ENCODE measurements at regions not wholly inside any gene's neighbourhood (a gene's known extent, or its start where the extent isn't known, plus 50 kb on each side); places are given as distances from the start of the nearest gene placed in this dataset.

DNA sequence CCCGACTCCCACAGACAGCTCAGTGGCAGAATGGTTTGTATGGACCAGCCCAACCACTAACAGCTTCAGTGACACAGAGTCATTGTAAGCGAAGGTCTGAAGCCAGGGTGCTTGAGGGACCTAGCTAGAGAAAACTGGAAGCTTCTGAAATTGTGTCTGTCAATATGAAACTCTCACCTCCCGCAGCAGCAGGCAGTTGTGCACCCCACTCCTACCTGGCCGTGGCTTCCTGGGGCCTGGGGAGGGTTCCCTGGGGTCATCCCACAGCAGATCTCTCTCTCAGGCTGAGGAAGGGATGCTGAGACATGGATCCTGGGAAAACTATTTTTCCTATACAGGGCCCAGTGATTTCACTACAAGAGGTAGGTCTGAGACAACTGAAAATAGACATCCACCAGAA, 229.5 kb downstream of the TFCP2L1 start:
- TF ChIP-seq CTCF (IDR thresholded peaks at IDR 0.05; ENCODE audit: borderline replicate concordance): no peak
- Histone ChIP-seq H3K27ac (replicated peaks) (no peak overlapping the region), H3K9me3 (replicated peaks) (peaks cover 2% of the 10 kb centered on the region), H3K4me1 (no peaks in the 10 kb centered on the region), H3K4me3 (no peak overlapping the region), H3K27me3 (ENCODE audit: low read depth) (peaks cover 7% of the 10 kb centered on the region), H3K36me3 (no peaks in the 10 kb centered on the region)
- intact Hi-C loops (cut with micrococcal nuclease): no loop called here
- DNase-seq: no peak

GRCh38 chr2:121058852-121059558, 226.0 kb downstream of the TFCP2L1 start:
- H3K27me3 ChIP-seq (ENCODE audit: low read depth): peaks cover 26% of the 10 kb centered on the region
- TF ChIP-seq CTCF (IDR thresholded peaks at IDR 0.05; ENCODE audit: borderline replicate concordance): no peak
- H3K27ac ChIP-seq (replicated peaks): no peak overlapping the region
- no peak overlapping the region for H3K4me3 ChIP-seq
- intact Hi-C loops (cut with micrococcal nuclease): no loop called here
- no peaks in the 10 kb centered on the region for H3K4me1 ChIP-seq
- no peak for DNase-seq
- H3K36me3 ChIP-seq: no peaks in the 10 kb centered on the region
- H3K9me3 ChIP-seq (replicated peaks): no peaks in the 10 kb centered on the region

DNA sequence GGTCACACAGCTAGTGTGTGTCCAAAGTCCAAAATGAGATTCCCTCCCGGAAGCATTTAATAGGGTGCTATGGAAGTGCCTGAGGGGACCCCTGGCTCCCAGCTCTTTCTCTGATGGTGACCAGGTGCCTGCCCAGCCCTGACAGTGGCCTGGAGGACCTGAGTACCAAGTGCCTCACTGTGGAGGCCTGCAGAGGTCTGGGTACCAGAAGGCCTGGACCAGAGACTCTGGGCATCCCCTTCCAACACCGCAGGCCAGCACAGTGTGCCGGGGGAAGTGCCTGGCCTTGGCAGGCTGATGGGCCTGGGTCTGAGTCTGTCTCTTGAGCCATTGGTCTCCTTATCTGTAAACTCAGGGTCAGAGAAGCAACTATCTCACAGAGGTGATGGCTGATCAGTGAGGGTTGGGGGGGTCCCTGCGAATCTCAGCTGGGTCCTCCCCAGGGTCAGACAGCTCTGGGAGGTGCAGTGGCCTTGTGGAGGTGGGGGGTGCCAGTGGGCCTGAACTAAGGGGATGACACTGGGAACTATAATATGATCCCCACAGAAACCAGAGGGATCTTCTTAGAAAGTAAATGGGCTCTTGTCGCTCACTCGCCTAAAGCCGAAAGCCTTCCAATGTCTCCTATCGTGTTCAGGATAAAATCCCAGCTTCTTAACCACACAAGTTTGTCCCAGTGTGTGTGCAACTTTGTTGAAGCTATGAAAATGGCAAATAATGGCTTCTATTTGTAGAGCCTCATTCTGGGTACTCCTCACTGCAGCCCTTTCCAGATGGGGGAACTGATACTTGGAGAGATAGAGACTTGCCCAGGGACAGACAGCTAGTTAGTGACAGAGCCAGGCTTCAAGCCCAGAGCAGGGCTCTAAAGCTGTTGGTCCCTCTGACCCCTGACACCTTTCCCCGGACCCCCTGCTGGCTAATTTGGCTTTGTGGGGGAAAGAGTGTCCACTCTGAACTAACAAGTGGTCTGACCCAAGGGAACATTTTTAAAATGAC, 225.1 kb downstream of the TFCP2L1 start:
- intact Hi-C loops (cut with micrococcal nuclease): no loop called here
- no peak for TF ChIP-seq CTCF (IDR thresholded peaks at IDR 0.05; ENCODE audit: borderline replicate concordance)

GRCh38 chr2:121061633-121062032, 223.4 kb downstream of the TFCP2L1 start:
- Histone ChIP-seq H3K27me3 (ENCODE audit: low read depth) (peaks cover 48% of the 10 kb centered on the region), H3K27ac (replicated peaks) (no peak overlapping the region), H3K36me3 (no peaks in the 10 kb centered on the region), H3K9me3 (replicated peaks) (no peaks in the 10 kb centered on the region), H3K4me3 (no peak overlapping the region), H3K4me1 (no peaks in the 10 kb centered on the region)
- no peak for TF ChIP-seq CTCF (IDR thresholded peaks at IDR 0.05; ENCODE audit: borderline replicate concordance)
- intact Hi-C loops (cut with micrococcal nuclease): no loop called here
- no peak for DNase-seq

More for the DNA sequence above, 225.1 kb downstream of the TFCP2L1 start:
- Histone ChIP-seq H3K4me1 (no peaks in the 10 kb centered on the region), H3K4me3 (no peak overlapping the region), H3K9me3 (replicated peaks) (no peaks in the 10 kb centered on the region), H3K36me3 (no peaks in the 10 kb centered on the region), H3K27me3 (ENCODE audit: low read depth) (peaks cover 36% of the 10 kb centered on the region), H3K27ac (replicated peaks) (no peak overlapping the region)
- DNase-seq: no peak

DNA sequence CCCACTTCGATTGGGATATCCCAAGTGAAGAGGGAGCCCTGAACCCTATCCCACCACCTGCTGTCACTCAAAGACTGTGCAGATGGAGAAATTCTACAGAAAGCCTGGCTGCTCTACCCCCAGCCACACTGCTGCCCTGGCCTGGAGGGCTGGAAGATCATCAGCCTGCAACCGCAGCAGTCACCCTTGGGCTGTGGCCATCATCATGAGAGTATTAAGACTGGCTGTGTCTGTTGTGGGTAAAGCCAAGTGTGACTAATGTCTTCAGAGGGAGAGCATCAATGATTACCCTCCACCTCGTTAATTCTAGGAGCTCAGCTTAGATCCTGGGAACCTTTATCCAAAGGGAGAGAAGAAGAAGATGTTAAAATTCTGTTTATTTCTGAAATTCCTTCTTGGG, 221.5 kb downstream of the TFCP2L1 start:
- no peak for DNase-seq
- no peaks in the 10 kb centered on the region for H3K9me3 ChIP-seq (replicated peaks)
- no peak overlapping the region for H3K4me3 ChIP-seq
- no peak for TF ChIP-seq CTCF (IDR thresholded peaks at IDR 0.05; ENCODE audit: borderline replicate concordance)
- no peak overlapping the region for H3K27ac ChIP-seq (replicated peaks)
- H3K27me3 ChIP-seq (ENCODE audit: low read depth): peaks cover 50% of the 10 kb centered on the region
- intact Hi-C loops (cut with micrococcal nuclease): no loop called here
- H3K36me3 ChIP-seq: no peaks in the 10 kb centered on the region
- H3K4me1 ChIP-seq: no peaks in the 10 kb centered on the region

All from left ventricle myocardium inferior (tissue), 1 donor.